ENCODE measurements at regions not wholly inside any gene's neighbourhood (a gene's known extent, or its start where the extent isn't known, plus 50 kb on each side); places are given as distances from the start of the nearest gene placed in this dataset.

- no peak for DNase-seq (ENCODE audit: low spot score)
- ATAC-seq: no peak
These were observed 198.2 kb upstream of the COPS8 start for GRCh38 chr2:236887531-236887930.

GRCh38 chr2:236887953-236888793 is 197.5 kb upstream of the COPS8 start:
- ATAC-seq (no peak), DNase-seq (ENCODE audit: low spot score) (no peak)

DNA sequence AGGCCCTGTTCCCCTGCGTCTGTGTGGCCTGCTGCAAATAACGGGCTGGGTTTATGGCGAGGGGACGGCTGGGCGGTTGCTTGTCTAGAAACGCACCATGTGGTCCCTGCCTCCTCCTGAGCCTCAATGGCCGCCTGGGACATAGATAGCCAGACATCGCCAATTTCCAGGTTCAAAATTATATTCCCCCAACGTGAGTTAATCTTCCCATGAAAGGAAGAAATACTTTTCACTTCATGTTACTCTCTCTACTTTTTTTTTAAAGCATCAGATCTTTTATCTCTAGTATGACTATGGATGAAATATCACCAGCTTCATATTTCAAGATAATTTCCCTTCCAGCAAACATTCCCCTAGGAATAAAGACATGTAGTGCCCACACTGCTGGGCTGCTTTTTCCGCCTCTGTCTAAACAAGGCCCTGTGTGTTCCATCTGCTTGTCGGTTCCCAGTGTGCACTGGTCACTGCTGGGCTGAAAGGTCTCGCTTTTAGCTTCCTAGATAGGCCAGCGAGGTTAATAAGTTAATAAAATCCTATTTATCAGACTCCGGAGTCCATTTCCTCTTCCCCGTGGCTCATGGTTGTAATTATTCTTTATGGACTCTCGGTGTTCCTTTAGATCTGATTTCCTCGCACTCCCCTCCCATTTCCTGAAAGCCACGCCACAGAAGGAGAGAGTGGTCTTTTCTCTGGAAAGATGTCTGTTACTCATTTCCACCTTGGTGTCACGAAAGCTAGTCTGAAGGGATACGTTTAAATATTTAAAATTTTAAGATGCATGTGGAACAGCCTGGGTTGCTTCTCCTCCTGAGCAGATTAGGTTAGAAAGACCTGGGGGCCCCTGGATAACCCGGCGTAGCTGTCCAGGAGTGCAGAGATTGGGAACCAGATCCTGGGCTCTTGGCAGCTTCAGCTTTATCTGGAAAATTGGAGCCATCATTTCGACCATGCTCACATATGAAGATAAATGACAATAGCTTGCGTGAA is 196.6 kb upstream of the COPS8 start:
- ATAC-seq: peak; percentile 66

DNA sequence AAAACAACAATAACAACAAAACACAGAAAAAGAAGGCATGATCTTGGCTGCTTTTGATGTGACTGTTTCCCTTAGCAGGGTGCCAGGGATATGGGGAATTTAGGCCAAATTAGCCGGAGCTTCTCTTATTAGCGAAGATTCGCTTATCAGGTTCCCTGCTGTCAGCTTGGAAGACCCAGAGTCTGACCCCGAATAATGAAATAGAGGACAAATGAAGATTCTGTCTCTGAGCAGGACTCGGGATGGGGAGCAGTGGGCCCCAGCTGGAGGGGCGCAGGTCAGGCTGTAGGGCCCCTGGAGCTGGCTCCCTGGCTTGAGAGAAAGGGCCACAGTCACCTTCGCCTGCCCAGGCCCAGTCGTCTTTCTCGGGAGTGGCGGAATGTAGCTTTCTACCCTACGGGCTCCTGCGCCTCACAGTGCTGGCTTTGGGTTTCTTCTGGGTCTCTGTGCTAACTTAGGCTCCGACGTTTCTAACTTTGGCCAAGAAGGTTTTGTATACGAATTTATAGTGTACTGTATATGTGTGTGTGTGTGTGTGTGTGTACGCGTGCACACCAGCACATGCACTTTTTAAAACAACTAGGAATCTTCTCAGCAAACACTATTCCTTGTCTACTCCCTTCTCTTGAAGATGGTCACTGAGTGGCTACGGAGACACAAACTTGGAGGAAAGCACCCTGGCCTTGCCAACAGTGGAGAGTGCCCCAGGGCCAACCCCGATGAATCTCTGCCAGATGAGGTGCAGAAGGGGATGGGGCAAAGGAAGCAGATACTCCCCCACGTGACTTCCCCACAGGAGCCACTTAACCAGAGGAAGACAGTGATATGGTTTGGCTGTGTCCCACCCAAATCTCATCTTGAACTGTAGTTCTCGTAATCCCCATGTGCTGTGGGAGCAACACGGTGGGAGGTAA is 195.6 kb upstream of the COPS8 start:
- no peak for ATAC-seq
- no peak for DNase-seq (ENCODE audit: low spot score)

More for the DNA sequence above, 196.6 kb upstream of the COPS8 start:
- DNase-seq (ENCODE audit: low spot score): no peak

- DNase-seq (ENCODE audit: low spot score) (no peak), ATAC-seq (no peak)
These were observed 193.0 kb upstream of the COPS8 start for GRCh38 chr2:236892721-236893120.

DNA sequence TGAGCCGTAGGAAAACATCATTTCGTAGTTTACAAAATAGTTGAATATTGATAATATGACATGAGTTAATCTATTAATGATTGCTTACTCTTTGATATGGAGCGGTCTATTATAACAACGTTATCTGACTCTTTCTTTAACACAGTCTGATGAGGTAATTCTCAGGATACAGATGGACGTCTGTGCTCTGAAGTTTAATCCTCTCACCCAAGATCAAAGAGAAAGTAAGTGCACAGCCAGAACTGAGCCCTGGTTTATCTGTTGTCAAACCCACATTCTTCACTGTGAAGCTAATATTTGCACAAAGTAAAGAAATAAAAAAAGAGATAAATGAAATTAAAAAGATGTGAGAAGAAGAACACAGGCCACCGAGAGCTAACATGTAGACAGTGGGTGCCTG is 190.9 kb upstream of the COPS8 start:
- no peak for DNase-seq (ENCODE audit: low spot score)
- no peak for ATAC-seq

DNA sequence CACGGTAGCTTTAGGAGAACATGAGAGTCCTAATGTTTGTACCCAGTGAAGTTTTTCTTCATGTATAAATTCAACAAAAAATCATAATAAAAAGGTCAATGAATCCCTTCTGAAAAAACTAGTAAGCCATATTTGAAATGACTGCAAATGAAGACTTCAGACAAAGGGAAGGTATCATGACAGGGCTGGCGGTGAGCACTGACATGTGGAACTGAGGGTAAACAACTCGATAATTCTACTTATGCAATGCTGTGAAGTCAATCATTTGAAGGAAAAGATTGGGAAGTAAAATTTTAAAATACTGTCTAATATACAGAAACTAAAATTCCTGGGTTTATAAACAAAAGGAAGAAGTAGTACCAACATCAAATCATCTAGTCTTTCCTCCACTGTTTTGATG is 190.2 kb upstream of the COPS8 start:
- peak; percentile 66 for ATAC-seq

GRCh38 chr2:236896688-236897087 is 189.0 kb upstream of the COPS8 start:
- DNase-seq (ENCODE audit: low spot score): no peak
- ATAC-seq: no peak

More for the DNA sequence above, 190.2 kb upstream of the COPS8 start:
- no peak for DNase-seq (ENCODE audit: low spot score)

DNA sequence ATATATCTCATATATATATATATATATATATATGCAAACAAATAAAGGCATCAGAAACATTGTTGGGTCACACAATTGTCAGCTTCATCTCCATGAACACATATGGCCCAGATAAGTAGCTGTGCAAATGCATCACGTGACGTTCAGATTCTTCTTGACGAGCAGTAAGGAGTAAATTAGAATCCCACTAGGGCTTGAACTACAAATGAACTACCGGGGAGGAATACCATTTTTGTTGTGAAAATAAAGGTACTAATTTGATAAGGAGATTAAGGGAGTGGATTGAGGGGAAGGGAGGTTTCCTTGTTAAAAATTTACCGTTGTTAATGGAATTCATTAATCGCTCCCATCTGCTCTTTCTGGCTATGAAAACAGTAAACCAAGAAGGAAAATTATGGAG is 186.5 kb upstream of the COPS8 start:
- DNase-seq (ENCODE audit: low spot score) (no peak), ATAC-seq (no peak)

DNA sequence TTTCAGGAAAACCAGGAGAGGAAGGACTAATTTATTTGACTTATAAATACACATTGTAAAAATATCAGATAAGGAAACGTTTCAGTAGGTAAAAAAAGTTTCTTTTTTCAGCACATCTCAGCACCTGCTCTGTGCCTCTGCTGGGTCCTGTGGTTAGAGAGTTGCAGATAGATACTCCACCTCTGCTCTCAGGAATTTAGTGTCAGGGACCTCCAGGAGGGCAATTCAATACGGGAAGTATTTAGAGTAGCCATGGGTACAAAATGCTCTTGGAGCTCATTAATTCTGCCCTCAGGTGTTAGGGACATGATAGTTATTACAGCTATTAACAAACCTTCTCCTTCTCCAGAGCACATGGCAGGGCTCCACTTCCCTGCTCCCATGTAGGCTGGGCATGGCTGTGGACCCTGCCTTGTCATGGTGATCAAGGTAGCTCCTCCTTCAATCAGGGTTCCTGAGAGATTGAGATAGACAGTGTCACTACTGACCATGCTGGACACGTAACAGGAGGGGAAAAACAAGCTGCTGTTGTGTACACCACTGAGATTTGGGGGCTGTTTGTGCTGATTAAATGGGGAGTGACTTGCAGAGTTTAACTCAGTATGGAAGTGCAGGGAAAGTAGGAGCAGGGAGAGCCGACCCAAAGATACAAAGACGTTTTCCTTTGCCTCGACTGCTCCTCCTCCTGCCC is 185.6 kb upstream of the COPS8 start:
- DNase-seq (ENCODE audit: low spot score) (no peak), ATAC-seq (no peak)

- no peak for ATAC-seq
These were observed 183.7 kb upstream of the COPS8 start for GRCh38 chr2:236901956-236902355.

GRCh38 chr2:236903978-236904377 is 181.7 kb upstream of the COPS8 start:
- ATAC-seq: no peak
- DNase-seq (ENCODE audit: low spot score): no peak

More at GRCh38 chr2:236901956-236902355, 183.7 kb upstream of the COPS8 start:
- DNase-seq (ENCODE audit: low spot score): no peak

- ATAC-seq (no peak), DNase-seq (ENCODE audit: low spot score) (no peak)
These were observed 181.1 kb upstream of the COPS8 start for GRCh38 chr2:236904389-236905263.

DNA sequence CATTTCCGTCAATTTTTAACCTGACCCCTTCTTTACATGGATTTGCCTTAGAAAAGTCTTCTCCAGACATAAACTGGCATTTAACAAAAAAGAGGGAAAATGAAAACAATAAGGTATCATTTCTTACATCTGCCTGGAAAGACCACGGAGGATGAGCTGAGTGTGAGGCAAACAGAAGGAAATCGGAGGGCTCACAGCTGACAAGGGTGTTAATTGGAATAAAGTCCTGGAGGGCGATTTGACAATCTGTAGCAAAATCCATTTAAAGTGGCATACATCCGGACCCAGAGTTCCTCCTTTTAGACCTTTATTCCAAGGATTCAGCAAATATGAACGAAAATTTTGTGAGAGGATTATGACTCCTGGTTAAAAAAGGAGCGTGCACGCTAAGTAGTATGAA is 179.7 kb upstream of the COPS8 start:
- no peak for ATAC-seq
- no peak for DNase-seq (ENCODE audit: low spot score)

DNA sequence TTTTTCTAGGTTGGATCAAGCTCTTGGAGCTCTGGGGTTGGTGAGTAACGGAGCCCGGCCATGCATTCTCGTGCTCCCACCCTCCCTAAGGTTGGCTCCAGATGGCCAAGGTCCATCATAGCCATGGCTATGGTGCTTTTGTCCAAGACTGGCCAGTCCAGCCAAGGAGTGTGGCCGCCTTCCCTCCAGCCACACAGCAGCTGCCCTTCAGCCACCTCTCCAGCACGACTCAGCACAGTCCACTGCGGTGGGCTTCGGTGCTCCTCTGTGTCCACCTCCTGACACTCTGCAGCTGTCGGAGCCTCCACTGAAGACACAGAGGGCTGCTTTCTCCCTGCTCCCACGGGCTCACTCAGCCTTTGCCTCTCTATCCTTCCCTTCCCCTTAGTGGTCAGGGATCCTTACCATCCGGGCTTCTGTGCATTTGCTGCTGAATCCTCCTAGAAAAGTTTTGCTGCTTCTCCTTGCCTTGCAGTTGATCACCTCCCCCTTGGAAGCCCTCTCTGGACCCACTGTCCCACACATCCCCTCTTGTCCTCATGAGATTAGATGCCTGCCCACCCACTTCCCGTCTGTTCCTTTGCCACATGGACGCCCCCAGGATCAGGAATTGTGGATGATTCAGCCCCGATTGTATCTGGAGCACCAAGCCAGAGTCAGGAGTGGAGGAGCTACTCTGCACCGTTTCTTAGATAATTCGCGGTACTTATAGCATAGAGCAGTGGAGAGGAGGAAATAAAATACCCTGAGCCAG is 177.1 kb upstream of the COPS8 start:
- no peak for DNase-seq (ENCODE audit: low spot score)
- no peak for ATAC-seq

DNA sequence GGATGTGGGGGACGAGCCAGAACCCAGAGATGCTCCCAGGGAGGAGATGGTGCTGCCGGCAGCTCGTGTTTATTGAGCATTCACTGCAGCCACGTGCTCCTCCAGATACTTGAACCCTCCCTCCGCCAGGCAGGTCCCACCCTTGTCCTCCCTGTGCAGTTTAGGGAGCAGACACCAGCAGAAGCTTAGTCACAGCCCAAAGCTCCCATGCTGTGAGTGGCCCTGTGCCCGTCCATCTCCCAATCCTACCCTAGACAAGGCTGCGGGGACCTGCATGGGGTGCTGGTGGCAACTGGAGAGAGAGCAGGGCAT is 176.5 kb upstream of the COPS8 start:
- DNase-seq (ENCODE audit: low spot score): no peak
- ATAC-seq: no peak

DNA sequence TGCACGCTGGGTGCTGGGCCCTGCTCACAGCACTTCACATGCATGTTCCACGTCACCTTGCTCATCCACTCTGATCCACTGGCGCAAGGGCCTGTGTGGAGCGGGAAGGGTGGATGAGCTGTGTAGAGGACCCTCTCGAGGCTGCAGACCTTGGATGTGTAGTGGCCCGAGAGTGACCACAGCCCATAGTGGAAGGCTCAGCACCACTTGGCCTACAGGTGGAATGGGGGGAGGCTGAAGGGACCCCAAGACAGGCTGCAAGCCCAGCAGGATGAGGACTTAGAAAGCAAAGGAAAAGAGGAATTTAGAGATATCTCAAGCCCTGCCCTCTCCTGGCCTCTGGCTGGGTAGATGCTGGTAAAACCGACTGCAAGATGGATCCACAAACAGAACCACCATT is 175.9 kb upstream of the COPS8 start:
- DNase-seq (ENCODE audit: low spot score): no peak
- ATAC-seq: no peak

- DNase-seq (ENCODE audit: low spot score) (no peak), ATAC-seq (no peak)
These were observed 174.8 kb upstream of the COPS8 start for GRCh38 chr2:236910781-236911495.

All from left lobe of liver (tissue), 2 donors.